ENCODE measurements at regions not wholly inside any gene's neighbourhood (a gene's known extent, or its start where the extent isn't known, plus 50 kb on each side); places are given as distances from the start of the nearest gene placed in this dataset.

DNA sequence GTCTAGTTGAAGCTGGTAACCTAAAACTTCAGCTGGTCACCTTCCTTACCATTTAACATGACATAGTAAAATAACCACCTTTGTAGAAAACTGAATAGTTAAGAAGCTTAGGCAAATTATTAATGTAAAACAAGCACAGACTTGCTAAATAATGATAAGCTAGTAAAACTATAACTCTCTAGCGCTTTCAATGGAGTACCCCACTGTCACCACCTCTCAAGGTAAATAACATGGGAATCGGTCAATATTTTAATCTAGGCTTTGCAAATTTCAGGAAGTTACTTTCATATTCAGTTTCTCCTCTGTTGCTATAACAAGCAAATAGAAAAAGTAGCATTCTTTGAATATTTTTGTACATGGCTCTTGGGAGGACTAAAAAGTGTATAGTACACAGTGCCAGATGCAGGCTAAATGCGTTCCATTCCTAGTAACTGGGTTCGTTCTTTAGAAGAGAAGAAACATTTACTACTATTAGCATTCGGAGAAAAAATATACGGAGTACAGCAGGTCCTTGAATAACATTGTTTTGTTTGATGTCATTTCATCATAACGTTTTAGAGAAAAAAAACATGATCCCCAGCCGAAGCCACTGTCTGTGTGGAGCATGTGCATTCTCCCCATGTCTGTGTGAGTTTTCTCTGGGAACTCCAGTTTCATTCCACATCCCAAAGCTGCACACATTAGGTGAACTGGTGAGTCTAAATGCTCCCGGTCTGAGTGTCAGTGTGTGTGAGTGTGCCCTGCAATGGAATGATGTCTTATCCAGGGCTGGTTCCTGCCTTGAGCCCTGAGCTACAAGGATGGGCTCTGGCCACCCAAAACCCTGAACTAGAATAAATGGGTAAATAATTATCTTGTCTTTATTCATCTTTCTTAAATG is 52.5 kb downstream of the EPRS1 start:
- TF ChIP-seq, protein P1, sequence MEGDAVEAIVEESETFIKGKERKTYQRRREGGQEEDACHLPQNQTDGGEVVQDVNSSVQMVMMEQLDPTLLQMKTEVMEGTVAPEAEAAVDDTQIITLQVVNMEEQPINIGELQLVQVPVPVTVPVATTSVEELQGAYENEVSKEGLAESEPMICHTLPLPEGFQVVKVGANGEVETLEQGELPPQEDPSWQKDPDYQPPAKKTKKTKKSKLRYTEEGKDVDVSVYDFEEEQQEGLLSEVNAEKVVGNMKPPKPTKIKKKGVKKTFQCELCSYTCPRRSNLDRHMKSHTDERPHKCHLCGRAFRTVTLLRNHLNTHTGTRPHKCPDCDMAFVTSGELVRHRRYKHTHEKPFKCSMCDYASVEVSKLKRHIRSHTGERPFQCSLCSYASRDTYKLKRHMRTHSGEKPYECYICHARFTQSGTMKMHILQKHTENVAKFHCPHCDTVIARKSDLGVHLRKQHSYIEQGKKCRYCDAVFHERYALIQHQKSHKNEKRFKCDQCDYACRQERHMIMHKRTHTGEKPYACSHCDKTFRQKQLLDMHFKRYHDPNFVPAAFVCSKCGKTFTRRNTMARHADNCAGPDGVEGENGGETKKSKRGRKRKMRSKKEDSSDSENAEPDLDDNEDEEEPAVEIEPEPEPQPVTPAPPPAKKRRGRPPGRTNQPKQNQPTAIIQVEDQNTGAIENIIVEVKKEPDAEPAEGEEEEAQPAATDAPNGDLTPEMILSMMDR (IDR thresholded peaks at IDR 0.05; ENCODE audit: low read depth, low read length, missing control alignments): no peak
- no peak for DNase-seq (ENCODE audit: extremely low read depth, low read depth)
- no peak overlapping the region for H3K4me3 ChIP-seq (replicated peaks; ENCODE audit: low read depth, low read length)

GRCh38 chr1:219991919-219992318 is 54.4 kb downstream of the EPRS1 start:
- H3K4me3 ChIP-seq (replicated peaks; ENCODE audit: low read depth, low read length): no peak overlapping the region
- TF ChIP-seq, protein P1 (IDR thresholded peaks at IDR 0.05; ENCODE audit: low read depth, low read length, missing control alignments): no peak
- no peak for DNase-seq (ENCODE audit: extremely low read depth, low read depth)

DNA sequence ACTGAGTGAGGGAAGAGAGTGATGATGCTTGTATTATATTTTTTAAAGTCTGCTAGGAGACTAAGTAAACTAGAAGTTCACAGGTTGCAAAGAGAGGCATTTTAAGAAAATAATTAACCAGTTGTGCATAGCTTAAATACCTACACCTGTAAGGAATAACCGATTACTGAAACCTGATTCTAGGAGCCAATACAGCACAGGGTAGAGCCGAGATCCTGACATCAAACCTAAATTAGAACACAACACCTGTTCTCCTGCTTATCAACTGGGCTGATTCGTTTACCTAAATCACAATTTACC is 54.8 kb downstream of the EPRS1 start:
- no peak overlapping the region for H3K4me3 ChIP-seq (replicated peaks; ENCODE audit: low read depth, low read length)
- DNase-seq (ENCODE audit: extremely low read depth, low read depth): no peak
- TF ChIP-seq, protein P1 (IDR thresholded peaks at IDR 0.05; ENCODE audit: low read depth, low read length, missing control alignments): no peak

DNA sequence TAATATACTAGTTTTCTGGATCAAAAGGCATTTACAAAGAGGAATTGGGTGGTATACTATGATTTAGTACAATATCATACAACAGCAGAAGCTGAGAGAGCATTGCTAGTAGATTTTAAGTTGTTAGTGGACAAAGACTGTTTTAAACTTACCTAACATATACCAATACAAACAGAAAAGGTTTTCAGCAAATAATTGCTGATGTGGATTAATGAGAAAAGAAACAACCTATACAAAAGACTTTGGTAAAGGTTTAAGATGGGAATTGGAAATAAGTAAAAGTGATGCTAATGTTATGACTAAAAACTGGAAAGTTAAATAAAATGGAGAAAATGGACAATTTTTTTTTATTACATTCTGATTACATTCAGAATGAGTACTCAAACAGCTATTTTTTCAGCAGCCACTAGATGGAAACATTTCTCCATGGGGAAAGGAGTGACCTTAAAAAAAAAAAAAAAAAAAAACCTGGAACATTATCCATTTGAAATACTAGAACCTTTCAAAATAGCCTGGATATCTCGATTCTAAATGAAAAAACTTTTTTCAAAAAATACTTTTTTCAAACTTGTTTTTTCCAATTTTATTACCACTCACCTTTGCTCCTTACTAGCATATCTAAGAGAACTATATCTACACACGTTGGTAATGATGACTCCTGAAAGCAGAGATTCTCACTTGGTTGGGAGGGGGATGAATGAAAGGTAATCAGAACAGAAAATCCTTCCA is 55.4 kb downstream of the EPRS1 start:
- no peak overlapping the region for H3K4me3 ChIP-seq (replicated peaks; ENCODE audit: low read depth, low read length)
- TF ChIP-seq, protein P1 (IDR thresholded peaks at IDR 0.05; ENCODE audit: low read depth, low read length, missing control alignments): peak; percentile 43

GRCh38 chr1:219989766-219990165 is 56.5 kb downstream of the EPRS1 start:
- DNase-seq (ENCODE audit: extremely low read depth, low read depth): no peak
- H3K4me3 ChIP-seq (replicated peaks; ENCODE audit: low read depth, low read length): no peak overlapping the region
- TF ChIP-seq, protein P1 (IDR thresholded peaks at IDR 0.05; ENCODE audit: low read depth, low read length, missing control alignments): no peak

More for the DNA sequence above, 55.4 kb downstream of the EPRS1 start:
- DNase-seq (ENCODE audit: extremely low read depth, low read depth): peak; percentile 6

DNA sequence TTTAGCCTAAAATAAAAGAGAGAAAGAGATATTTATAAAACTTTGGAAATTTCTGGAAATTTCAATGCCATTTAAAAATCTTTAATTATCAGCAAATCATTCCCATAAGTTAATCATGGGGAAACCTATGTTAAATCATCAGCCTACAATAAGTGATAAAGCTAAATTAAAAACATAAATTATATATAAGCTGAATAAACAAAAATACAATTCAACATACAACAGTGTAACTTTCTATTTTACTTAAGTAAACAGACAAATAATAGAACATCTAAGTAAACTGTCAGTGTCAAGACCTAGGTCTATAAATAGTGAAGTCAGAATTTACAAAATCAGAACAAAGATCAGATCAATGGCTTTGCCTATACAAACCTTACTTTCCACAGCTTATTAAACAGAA is 57.5 kb downstream of the EPRS1 start:
- no peak for DNase-seq (ENCODE audit: extremely low read depth, low read depth)
- TF ChIP-seq, protein P1 (IDR thresholded peaks at IDR 0.05; ENCODE audit: low read depth, low read length, missing control alignments): no peak

More for the DNA sequence above, 57.5 kb downstream of the EPRS1 start:
- H3K4me3 ChIP-seq (replicated peaks; ENCODE audit: low read depth, low read length): no peak overlapping the region
